GM10248 (cell line): ENCODE measurements at regions not wholly inside any gene's neighbourhood (a gene's known extent, or its start where the extent isn't known, plus 50 kb on each side); places are given as distances from the start of the nearest gene placed in this dataset.

Source experiments
- CTCF ChIA-PET: fragments of 300-600 bp; sonication (Branson Sonifier 250); formaldehyde crosslinking; extraction: SDS; loops from one replicate; lab custom pipeline; 2021; ENCODE audit warnings: antibody characterized with exemption; lab: Yijun Ruan, JAX
- POLR2A ChIA-PET: fragments of 350-650 bp; sonication (Branson Sonifier 250); formaldehyde crosslinking; extraction: SDS; loops from one replicate; lab custom pipeline; 2020; ENCODE audit warnings: antibody characterized with exemption; lab: Yijun Ruan, JAX
- DNase-seq: peaks from one replicate; pipeline ENCODE4 v3.0.0; 2012; ENCODE audit errors: extremely low spot score
- CTCF ChIP-seq: IDR thresholded peaks from 2 replicates; pipeline ENCODE4 v1.5.1; 2012; ENCODE audit warnings: mild to moderate bottlenecking, low read depth; ENCODE audit errors: extremely low read depth, missing control alignments, control extremely low read depth

GRCh38 chr1:98047171-98047570 is 126.3 kb upstream of the DPYD start:
- no peak for DNase-seq
- ChIA-PET POLR2A (no interaction called here), CTCF (interaction anchor here (1.2 to 1.7 kb wide), 5 partner anchors 8 to 1083 kb away, joined by 3 to 6 read pairs (median 4); no protein-coding TSS in a partner anchor)
- no peak for TF ChIP-seq CTCF

GRCh38 chr1:98045767-98046641 is 125.2 kb upstream of the DPYD start:
- ChIA-PET POLR2A (no interaction called here), CTCF (interaction anchor here (1.3 to 1.7 kb wide), 2 partner anchors 10 to 16 kb away, joined by 4 to 5 read pairs; no protein-coding TSS in a partner anchor)
- no peak for TF ChIP-seq CTCF
- DNase-seq: no peak

- no peak for TF ChIP-seq CTCF
- ChIA-PET CTCF (interaction anchor here (1.6 kb wide), 1 partner anchor 21 kb away, joined by 4 read pairs; no protein-coding TSS in a partner anchor), POLR2A (no interaction called here)
- DNase-seq: no peak
Observed at GRCh38 chr1:98045211-98045766, 124.5 kb upstream of the DPYD start.

GRCh38 chr1:98044766-98045165 is 123.9 kb upstream of the DPYD start:
- POLR2A ChIA-PET: no interaction called here
- no peak for DNase-seq
- no peak for TF ChIP-seq CTCF
- CTCF ChIA-PET: interaction anchor here (1.6 to 2.2 kb wide), 2 partner anchors 9 to 21 kb away, joined by 4 to 12 read pairs; no protein-coding TSS in a partner anchor

DNA sequence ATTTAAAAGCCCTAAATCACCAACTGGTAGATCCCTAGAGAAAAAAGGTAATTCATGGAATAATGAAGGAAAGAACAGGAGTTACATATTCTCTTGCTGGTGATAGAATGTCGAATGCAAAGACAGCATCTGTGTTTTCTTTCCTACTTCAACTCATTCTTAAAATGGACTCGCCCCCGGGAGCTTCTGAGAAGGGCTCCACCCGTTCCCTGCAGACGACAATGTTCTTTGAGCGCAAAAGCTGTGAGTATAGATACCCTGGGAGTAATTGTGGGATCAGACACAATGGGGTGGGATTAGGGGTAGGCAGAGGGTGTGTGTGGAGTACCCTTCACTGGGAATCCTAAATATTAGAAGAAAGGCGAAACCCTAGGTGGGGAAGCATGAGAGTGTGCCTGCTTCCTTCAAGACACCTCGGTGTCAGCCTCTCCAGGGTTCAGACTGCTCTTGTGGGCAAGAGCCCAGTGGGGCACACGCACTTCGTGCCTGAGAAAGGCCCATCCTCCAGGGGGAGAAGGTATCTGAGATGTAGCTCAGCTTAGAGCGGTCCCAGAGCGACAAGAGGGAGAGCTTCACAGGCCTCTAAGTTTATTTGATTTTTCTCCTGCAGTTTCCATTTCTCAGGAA is 123.3 kb upstream of the DPYD start:
- DNase-seq: no peak
- POLR2A ChIA-PET: interaction anchor here (0.6 kb wide), 1 partner anchor 1908 kb away, joined by 4 read pairs; no protein-coding TSS in a partner anchor
- no peak for TF ChIP-seq CTCF
- CTCF ChIA-PET: interaction anchor here (1.0 to 2.2 kb wide), 5 partner anchors 8 to 1077 kb away, joined by 3 to 12 read pairs (median 5); no protein-coding TSS in a partner anchor

DNA sequence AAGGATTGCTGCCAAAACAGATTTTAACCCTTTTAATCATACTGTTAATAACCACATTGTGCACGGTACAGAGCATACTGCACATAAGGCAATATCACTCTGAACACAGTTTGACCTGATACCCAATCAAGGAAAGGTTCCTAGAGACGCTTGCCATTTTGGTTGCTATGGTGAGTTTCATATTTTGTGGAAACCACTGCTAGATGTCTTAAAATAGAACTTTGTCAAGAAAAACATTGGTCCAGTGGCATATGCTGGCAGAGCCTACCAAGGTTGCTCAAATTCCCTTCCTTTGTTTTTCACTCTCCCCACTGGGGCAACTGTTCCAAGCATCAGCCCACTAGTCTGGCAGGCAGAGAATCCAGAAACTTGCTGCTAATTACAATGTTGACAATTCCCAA is 114.8 kb upstream of the DPYD start:
- no peak for TF ChIP-seq CTCF
- POLR2A ChIA-PET: no interaction called here
- no peak for DNase-seq
- CTCF ChIA-PET: no interaction called here
